ENCODE measurements at regions not wholly inside any gene's neighbourhood (a gene's known extent, or its start where the extent isn't known, plus 50 kb on each side); places are given as distances from the start of the nearest gene placed in this dataset.

- POLR2A ChIA-PET: no interaction called here
- CTCF ChIA-PET: interaction anchor here (1.0 to 1.8 kb wide), 2 partner anchors 51 to 109 kb away, joined by 6 to 11 read pairs; no protein-coding TSS in a partner anchor
These were observed 449.5 kb upstream of the HNRNPA3 start for GRCh38 chr2:176763130-176763529.

GRCh38 chr2:176763851-176764404, 448.7 kb upstream of the HNRNPA3 start:
- Mint-ChIP-seq H3K27me3 (ENCODE audit: low read depth) (no peaks in the 10 kb centered on the region; the same call in 1 of the 2 replicates), H3K9me3 (0 out of 2 replicates have a peak, but pooled peaks cover 3% of the 10 kb centered on the region), H3K4me3 (peak overlapping the region; percentile 49), H3K36me3 (0 out of 2 replicates have a peak, but pooled peaks cover 2% of the 10 kb centered on the region), H3K27ac (peak overlapping the region; percentile 95), H3K4me1 (peaks cover 58% of the 10 kb centered on the region)
- POLR2A ChIA-PET: interaction anchor here (0.7 to 0.9 kb wide), 2 partner anchors 26 to 88 kb away, joined by 3 read pairs; no protein-coding TSS in a partner anchor
- CTCF ChIA-PET: interaction anchor here (0.7 to 1.8 kb wide), 6 partner anchors 12 to 385 kb away, joined by 3 to 11 read pairs (median 5); no protein-coding TSS in a partner anchor
- peak; percentile 53 for DNase-seq (ENCODE audit: low spot score)
- ATAC-seq: peak; percentile 94
- no peak for TF ChIP-seq ZNF512 (CRISPR knock-in tag; IDR thresholded peaks at IDR 0.05; ENCODE audit: borderline replicate concordance)
- no peak for TF ChIP-seq IRF2 (CRISPR knock-in tag; IDR thresholded peaks at IDR 0.05; ENCODE audit: borderline replicate concordance, low read depth)
- no peak for TF ChIP-seq GABPB1 (CRISPR knock-in tag; IDR thresholded peaks at IDR 0.05)
- no peak for TF ChIP-seq E2F4 (CRISPR knock-in tag; IDR thresholded peaks at IDR 0.05; ENCODE audit: borderline replicate concordance, low read depth)
- TF ChIP-seq ZSCAN18 (CRISPR knock-in tag; IDR thresholded peaks at IDR 0.05): no peak
- TF ChIP-seq IRF1 (CRISPR knock-in tag; IDR thresholded peaks at IDR 0.05): no peak
- TF ChIP-seq CDX4 (CRISPR knock-in tag; IDR thresholded peaks at IDR 0.05; ENCODE audit: borderline replicate concordance): no peak
- TF ChIP-seq NFE2L1 (CRISPR knock-in tag; IDR thresholded peaks at IDR 0.05): 0 out of 2 replicates have a peak, but pooled peaks have one; percentile 39
- 0 out of 2 replicates have a peak, but pooled peaks have one; percentile 29 for TF ChIP-seq FOXP1 (CRISPR knock-in tag; IDR thresholded peaks at IDR 0.05; ENCODE audit: borderline replicate concordance)
- TF ChIP-seq MYBL2 (CRISPR knock-in tag; IDR thresholded peaks at IDR 0.05): no peak
- TF ChIP-seq ETV6 (CRISPR knock-in tag; IDR thresholded peaks at IDR 0.05): peak; percentile 92
- peak; percentile 59; the same call in 1 of the 2 replicates for TF ChIP-seq CREB1 (CRISPR knock-in tag; IDR thresholded peaks at IDR 0.05)
- TF ChIP-seq E2F5 (CRISPR knock-in tag; IDR thresholded peaks at IDR 0.05): no peak

More at GRCh38 chr2:176763130-176763529, 449.5 kb upstream of the HNRNPA3 start:
- no peak for ATAC-seq
- DNase-seq (ENCODE audit: low spot score): no peak
- no peaks in the 10 kb centered on the region; the same call in 1 of the 2 replicates for H3K27me3 Mint-ChIP-seq (ENCODE audit: low read depth)
- peaks cover 58% of the 10 kb centered on the region for H3K4me1 Mint-ChIP-seq
- H3K27ac Mint-ChIP-seq: peak overlapping the region; percentile 95
- H3K9me3 Mint-ChIP-seq: 0 out of 2 replicates have a peak, but pooled peaks cover 3% of the 10 kb centered on the region
- TF ChIP-seq AR (CRISPR knock-in tag; IDR thresholded peaks at IDR 0.05): no peak
- TF ChIP-seq SOX15 (CRISPR knock-in tag; IDR thresholded peaks at IDR 0.05): no peak
- TF ChIP-seq TCF7 (CRISPR knock-in tag; IDR thresholded peaks at IDR 0.05; ENCODE audit: low read depth): no peak
- no peak for TF ChIP-seq ATF1 (CRISPR knock-in tag; IDR thresholded peaks at IDR 0.05)
- no peak for TF ChIP-seq ATF6 (CRISPR knock-in tag; IDR thresholded peaks at IDR 0.05)
- 0 out of 2 replicates have a peak overlapping the region, but pooled peaks have one; percentile 1 for H3K4me3 Mint-ChIP-seq
- H3K36me3 Mint-ChIP-seq: 0 out of 2 replicates have a peak, but pooled peaks cover 2% of the 10 kb centered on the region

Measured in WTC11 (cell line).